DOHH2 (cell line): ENCODE measurements at regions not wholly inside any gene's neighbourhood (a gene's known extent, or its start where the extent isn't known, plus 50 kb on each side); places are given as distances from the start of the nearest gene placed in this dataset.

ENCODE experiments used
- H3F3A ChIP-seq: fragments of 200-600 bp; sonication (generic), shearing (Covaris generic); 2 replicates; pipeline ENCODE4 v1.6.0; 2016; ENCODE audit warnings: antibody characterized with exemption, mild to moderate bottlenecking; ENCODE audit not compliant: control insufficient read depth, insufficient read depth
- H3K27ac ChIP-seq: fragments of 200-600 bp; sonication (generic); 2 replicates; pipeline ENCODE4 v1.5.1; 2014; ENCODE audit warnings: low read depth, mild to moderate bottlenecking, low read length, moderate library complexity
- H3K27me3 ChIP-seq: fragments of 200-600 bp; sonication (generic); 2 replicates; pipeline ENCODE4 v1.6.1; 2014; ENCODE audit warnings: mild to moderate bottlenecking, low read length, mixed read lengths; ENCODE audit not compliant: control insufficient read depth
- H3K36me3 ChIP-seq: fragments of 200-600 bp; sonication (generic); 2 replicates; pipeline ENCODE4 v1.6.1; 2014; ENCODE audit warnings: mild to moderate bottlenecking, low read length, moderate library complexity, mixed read lengths; ENCODE audit not compliant: control insufficient read depth
- H3K4me1 ChIP-seq: fragments of 200-600 bp; sonication (generic); 2 replicates; pipeline ENCODE4 v1.6.1; 2014; ENCODE audit warnings: mild to moderate bottlenecking, low read length, mixed read lengths; ENCODE audit not compliant: control insufficient read depth
- H3K4me2 ChIP-seq: fragments of 200-600 bp; sonication (generic); 2 replicates; pipeline ENCODE4 v1.6.0; 2014; ENCODE audit warnings: mild to moderate bottlenecking, low read length, moderate library complexity
- H3K4me3 ChIP-seq: fragments of 200-600 bp; sonication (generic); 2 replicates; pipeline ENCODE4 v1.5.1; 2014; ENCODE audit warnings: mild to moderate bottlenecking, low read length, mixed read lengths
- H3K79me2 ChIP-seq: fragments of 200-600 bp; sonication (generic); 2 replicates; pipeline ENCODE4 v1.6.1; 2014; ENCODE audit warnings: mild to moderate bottlenecking, low read length, mixed read lengths; ENCODE audit not compliant: control insufficient read depth
- H3K9me2 ChIP-seq: fragments of 200-600 bp; sonication (generic); replicated peaks from 2 replicates; pipeline ENCODE4 v1.6.1; 2014; ENCODE audit warnings: mild to moderate bottlenecking, low read length, mixed read lengths; ENCODE audit not compliant: control insufficient read depth
- H3K9me3 ChIP-seq: fragments of 200-600 bp; sonication (generic); 2 replicates; pipeline ENCODE4 v1.6.1; 2014; ENCODE audit warnings: antibody characterized with exemption, low read length, mixed read lengths; ENCODE audit not compliant: control insufficient read depth, insufficient read depth
- H4K20me1 ChIP-seq: fragments of 200-600 bp; sonication (generic); 2 replicates; pipeline ENCODE4 v1.6.0; 2014; ENCODE audit warnings: low read depth, mild to moderate bottlenecking, antibody characterized with exemption, low read length, moderate library complexity; ENCODE audit not compliant: control insufficient read depth, insufficient read depth
- EZH2phosphoT487 ChIP-seq: fragments of 200-600 bp; sonication (generic); IDR thresholded peaks from 2 replicates; pipeline ENCODE4 v1.6.1; 2017; ENCODE audit warnings: borderline replicate concordance, mild to moderate bottlenecking, antibody characterized with exemption, low read length, moderate library complexity, mixed read lengths
- TF ChIP-seq, protein P1 (sequence below): fragments of 200-600 bp; sonication (generic); IDR thresholded peaks from one replicate; pipeline ENCODE4 v1.5.1; 2014; ENCODE audit warnings: antibody characterized with exemption, mild to moderate bottlenecking, low read depth, low read length; ENCODE audit not compliant: poor library complexity, severe bottlenecking

DNA sequence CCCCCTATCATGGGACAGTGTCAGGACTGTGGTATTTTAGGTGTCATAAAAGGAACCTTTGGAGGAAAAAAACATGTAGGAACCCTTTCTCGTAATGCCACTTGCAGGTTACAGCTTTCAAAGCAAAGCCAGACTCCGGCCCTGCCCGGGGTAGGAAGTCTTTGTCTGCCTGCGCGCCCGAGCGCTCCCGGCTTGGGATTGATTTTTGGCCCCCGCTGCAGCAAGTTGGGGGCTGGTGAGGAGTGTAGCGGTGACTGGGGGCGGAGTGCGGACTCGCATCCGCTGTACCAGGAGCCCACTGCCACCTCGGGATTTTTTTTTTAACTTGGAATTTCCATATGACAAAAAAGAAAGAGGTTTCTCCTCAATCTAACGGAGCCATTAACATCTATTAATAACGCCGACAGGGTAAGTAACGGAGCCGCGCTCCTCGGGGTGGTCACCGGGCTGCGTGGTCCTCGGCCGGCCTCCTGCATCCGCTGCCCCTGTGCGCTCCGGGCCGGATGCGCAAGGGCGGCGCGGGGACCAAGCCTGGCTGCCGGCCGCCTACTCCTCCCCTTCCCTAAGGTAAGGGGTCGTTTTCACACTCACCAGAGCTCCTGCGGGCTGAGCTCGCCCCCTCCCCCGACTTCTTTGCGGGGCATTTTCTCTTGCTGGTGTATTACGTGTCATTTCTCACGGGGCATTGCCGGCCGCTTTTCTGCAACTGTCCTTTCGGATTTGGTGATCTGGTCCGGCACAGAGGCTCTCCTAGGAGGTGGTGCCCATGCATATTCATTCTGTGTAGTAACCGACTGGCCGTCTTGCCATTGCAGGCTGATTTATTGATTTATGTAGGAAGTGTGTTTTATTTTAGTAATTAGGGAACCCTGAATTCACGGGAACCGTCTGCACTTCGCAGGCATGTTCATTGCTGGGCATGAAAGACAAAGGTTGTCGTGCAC lies 219.8 kb upstream of the TOPAZ1 start:
- peaks cover 9% of the 10 kb centered on the region; the same call in 1 of the 2 replicates for H4K20me1 ChIP-seq
- no peak overlapping the region for H3K27ac ChIP-seq
- H3K36me3 ChIP-seq, result peaks cover 65% of the 10 kb centered on the region
- no peak overlapping the region for H3K4me2 ChIP-seq
- no peak for TF ChIP-seq EZH2phosphoT487
- TF ChIP-seq, protein P1, sequence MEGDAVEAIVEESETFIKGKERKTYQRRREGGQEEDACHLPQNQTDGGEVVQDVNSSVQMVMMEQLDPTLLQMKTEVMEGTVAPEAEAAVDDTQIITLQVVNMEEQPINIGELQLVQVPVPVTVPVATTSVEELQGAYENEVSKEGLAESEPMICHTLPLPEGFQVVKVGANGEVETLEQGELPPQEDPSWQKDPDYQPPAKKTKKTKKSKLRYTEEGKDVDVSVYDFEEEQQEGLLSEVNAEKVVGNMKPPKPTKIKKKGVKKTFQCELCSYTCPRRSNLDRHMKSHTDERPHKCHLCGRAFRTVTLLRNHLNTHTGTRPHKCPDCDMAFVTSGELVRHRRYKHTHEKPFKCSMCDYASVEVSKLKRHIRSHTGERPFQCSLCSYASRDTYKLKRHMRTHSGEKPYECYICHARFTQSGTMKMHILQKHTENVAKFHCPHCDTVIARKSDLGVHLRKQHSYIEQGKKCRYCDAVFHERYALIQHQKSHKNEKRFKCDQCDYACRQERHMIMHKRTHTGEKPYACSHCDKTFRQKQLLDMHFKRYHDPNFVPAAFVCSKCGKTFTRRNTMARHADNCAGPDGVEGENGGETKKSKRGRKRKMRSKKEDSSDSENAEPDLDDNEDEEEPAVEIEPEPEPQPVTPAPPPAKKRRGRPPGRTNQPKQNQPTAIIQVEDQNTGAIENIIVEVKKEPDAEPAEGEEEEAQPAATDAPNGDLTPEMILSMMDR, result no peak
- H3K27me3 ChIP-seq, result no peaks in the 10 kb centered on the region
- H3K4me3 ChIP-seq, result no peak overlapping the region
- no peaks in the 10 kb centered on the region for H3K9me2 ChIP-seq
- no peaks in the 10 kb centered on the region for H3F3A ChIP-seq
- peaks cover 6% of the 10 kb centered on the region; the same call in 1 of the 2 replicates for H3K4me1 ChIP-seq
- no peaks in the 10 kb centered on the region for H3K9me3 ChIP-seq
- peaks cover 95% of the 10 kb centered on the region for H3K79me2 ChIP-seq

DNA sequence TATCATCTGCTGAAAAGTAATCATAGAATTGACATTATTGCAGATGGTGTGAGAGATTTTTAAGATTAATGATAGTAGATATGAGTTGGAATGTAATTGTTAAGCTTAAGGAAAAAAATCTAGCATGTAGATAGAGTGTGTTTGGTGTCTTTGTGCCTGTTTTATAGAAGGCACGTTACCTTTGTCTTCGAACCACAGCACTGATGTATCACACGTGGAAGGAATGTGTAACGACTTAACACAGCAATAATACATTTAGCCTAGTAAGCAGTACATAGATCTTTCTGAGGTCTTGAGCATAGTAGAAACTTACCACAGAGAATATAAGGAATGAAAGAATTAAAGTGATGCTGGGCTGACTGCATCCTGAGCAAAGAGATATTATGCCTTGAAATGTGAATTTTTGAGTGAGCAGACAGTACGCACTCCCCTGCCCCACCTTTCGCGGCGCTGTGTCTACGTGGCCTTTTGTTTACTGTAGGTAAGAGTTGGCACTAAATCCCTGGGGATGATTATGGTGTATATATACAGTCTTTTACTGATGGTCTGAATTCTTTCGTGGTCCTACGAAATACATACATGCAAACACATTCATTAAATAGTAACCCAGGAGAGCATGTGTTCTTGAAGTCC lies 217.6 kb upstream of the TOPAZ1 start:
- no peaks in the 10 kb centered on the region for H3K27me3 ChIP-seq
- H3K36me3 ChIP-seq, result peaks cover 60% of the 10 kb centered on the region
- H3K79me2 ChIP-seq, result peaks cover 96% of the 10 kb centered on the region
- H3K4me1 ChIP-seq, result peaks cover 6% of the 10 kb centered on the region; the same call in 1 of the 2 replicates
- no peak overlapping the region for H3K4me2 ChIP-seq
- H3K9me3 ChIP-seq, result no peaks in the 10 kb centered on the region
- H3F3A ChIP-seq, result no peaks in the 10 kb centered on the region
- no peaks in the 10 kb centered on the region for H3K9me2 ChIP-seq
- no peak overlapping the region for H3K27ac ChIP-seq
- peaks cover 9% of the 10 kb centered on the region; the same call in 1 of the 2 replicates for H4K20me1 ChIP-seq
- no peak for TF ChIP-seq EZH2phosphoT487
- TF ChIP-seq, protein P1, result no peak
- H3K4me3 ChIP-seq, result no peak overlapping the region

DNA sequence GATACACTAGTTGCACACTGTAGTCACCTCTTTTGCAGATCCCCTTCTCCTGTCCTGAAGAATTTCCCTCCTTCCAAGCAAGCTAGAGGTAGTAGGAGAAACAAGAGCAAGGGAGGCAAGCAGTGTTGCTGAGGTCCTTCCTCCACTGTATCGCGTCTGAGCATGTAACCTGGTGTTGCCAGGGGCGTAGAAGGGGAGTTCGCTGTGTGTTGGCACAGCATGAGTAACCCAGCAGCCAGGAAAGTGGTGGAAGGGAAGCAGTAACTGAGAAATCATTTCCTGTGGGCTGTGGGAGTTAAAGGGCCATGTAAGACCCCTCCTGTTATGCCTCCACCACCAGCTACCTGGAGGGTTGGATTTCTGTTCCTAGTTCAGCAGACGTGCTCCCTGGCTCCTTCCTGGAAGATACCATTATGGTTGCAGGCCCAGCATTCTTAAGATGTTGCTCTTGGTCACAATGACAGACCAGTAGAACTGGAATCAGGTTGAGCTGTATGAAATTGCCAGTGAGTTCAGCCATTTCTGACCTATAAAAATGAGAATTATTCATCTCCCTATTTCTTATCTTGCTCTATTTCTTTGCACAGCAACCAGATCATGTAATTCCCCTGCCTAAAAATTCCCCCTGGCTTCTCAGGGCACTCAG lies 215.3 kb upstream of the TOPAZ1 start:
- Histone ChIP-seq H3K27me3 (no peaks in the 10 kb centered on the region), H4K20me1 (peaks cover 8% of the 10 kb centered on the region; the same call in 1 of the 2 replicates), H3K9me3 (no peaks in the 10 kb centered on the region), H3F3A (no peaks in the 10 kb centered on the region), H3K36me3 (peaks cover 68% of the 10 kb centered on the region), H3K4me1 (peaks cover 19% of the 10 kb centered on the region), H3K27ac (no peak overlapping the region), H3K79me2 (peaks cover 98% of the 10 kb centered on the region), H3K9me2 (no peaks in the 10 kb centered on the region), H3K4me2 (no peak overlapping the region), H3K4me3 (no peak overlapping the region)
- TF ChIP-seq, protein P1, result no peak
- no peak for TF ChIP-seq EZH2phosphoT487
